Colonic mucosa (tissue), 4 donors: ENCODE measurements at regions not wholly inside any gene's neighbourhood (a gene's known extent, or its start where the extent isn't known, plus 50 kb on each side); places are given as distances from the start of the nearest gene placed in this dataset.
A peak's percentile ranks its signal among the peaks of the same experiment; 100 is the strongest.

Experiments used
- DNase-seq: peaks from one replicate; pipeline ENCODE4 v3.0.0-alpha.2; 2020
- H3K27ac ChIP-seq: fragments of 200-600 bp; one replicate; pipeline ENCODE4 v1.8.0; 2021
- H3K27me3 ChIP-seq: fragments of 200-600 bp; one replicate; pipeline ENCODE4 v1.8.0; 2021
- H3K36me3 ChIP-seq: fragments of 200-600 bp; one replicate; pipeline ENCODE4 v1.8.0; 2021
- H3K4me1 ChIP-seq: fragments of 200-600 bp; one replicate; pipeline ENCODE4 v1.8.0; 2021; ENCODE audit warnings: mild to moderate bottlenecking
- H3K4me3 ChIP-seq: fragments of 200-600 bp; one replicate; pipeline ENCODE4 v1.8.0; 2021
- H3K9ac ChIP-seq, 2 donors: one replicate each; pipeline ENCODE4 v1.7.0; 2013; ENCODE audit warnings: control low read depth in 2 of 2, low read depth in 2 of 2, low read length in 2 of 2
- H3K9me3 ChIP-seq: fragments of 200-600 bp; one replicate; pipeline ENCODE4 v1.8.0; 2021
- intact Hi-C: fragments of 100-400 bp; cut with DNase I; formaldehyde crosslinking; loops from one replicate; pipeline ENCODE4 v1.14.1; 2022
- TF ChIP-seq, protein P1 (sequence below): fragments of 200-600 bp; IDR thresholded peaks from one replicate; pipeline ENCODE4 v1.8.0; 2022; ENCODE audit warnings: antibody characterized with exemption, mild to moderate bottlenecking
- donor health status: healthy.
- donor health status: DM: no; HTN: no; CAD: no.
- donor health status: DM: no; HTN: no; CAD: no.

- no peak overlapping the region for H3K27ac ChIP-seq
- TF ChIP-seq, protein P1, sequence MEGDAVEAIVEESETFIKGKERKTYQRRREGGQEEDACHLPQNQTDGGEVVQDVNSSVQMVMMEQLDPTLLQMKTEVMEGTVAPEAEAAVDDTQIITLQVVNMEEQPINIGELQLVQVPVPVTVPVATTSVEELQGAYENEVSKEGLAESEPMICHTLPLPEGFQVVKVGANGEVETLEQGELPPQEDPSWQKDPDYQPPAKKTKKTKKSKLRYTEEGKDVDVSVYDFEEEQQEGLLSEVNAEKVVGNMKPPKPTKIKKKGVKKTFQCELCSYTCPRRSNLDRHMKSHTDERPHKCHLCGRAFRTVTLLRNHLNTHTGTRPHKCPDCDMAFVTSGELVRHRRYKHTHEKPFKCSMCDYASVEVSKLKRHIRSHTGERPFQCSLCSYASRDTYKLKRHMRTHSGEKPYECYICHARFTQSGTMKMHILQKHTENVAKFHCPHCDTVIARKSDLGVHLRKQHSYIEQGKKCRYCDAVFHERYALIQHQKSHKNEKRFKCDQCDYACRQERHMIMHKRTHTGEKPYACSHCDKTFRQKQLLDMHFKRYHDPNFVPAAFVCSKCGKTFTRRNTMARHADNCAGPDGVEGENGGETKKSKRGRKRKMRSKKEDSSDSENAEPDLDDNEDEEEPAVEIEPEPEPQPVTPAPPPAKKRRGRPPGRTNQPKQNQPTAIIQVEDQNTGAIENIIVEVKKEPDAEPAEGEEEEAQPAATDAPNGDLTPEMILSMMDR = no peak
- H3K4me3 ChIP-seq = no peak overlapping the region
- H3K4me1 ChIP-seq = peaks cover 15% of the 10 kb centered on the region
- intact Hi-C loops = no loop called here
- no peak for DNase-seq
- H3K9me3 ChIP-seq = no peaks in the 10 kb centered on the region
- no peaks in the 10 kb centered on the region for H3K27me3 ChIP-seq
- H3K9ac ChIP-seq = no peak overlapping the region
- no peaks in the 10 kb centered on the region for H3K36me3 ChIP-seq
Observed at GRCh38 chr2:120930864-120931263, 195.2 kb downstream of the GLI2 start.

- intact Hi-C loops = no loop called here
- H3K9me3 ChIP-seq = no peaks in the 10 kb centered on the region
Observed at GRCh38 chr2:120932472-120932871, 196.8 kb downstream of the GLI2 start.

GRCh38 chr2:120932881-120933280, 197.2 kb downstream of the GLI2 start:
- Histone ChIP-seq H3K36me3 (no peaks in the 10 kb centered on the region), H3K9ac (no peak overlapping the region), H3K27ac (no peak overlapping the region), H3K27me3 (no peaks in the 10 kb centered on the region), H3K4me1 (peaks cover 23% of the 10 kb centered on the region), H3K4me3 (no peak overlapping the region), H3K9me3 (no peaks in the 10 kb centered on the region)
- TF ChIP-seq, protein P1 = no peak
- no peak for DNase-seq
- intact Hi-C loops = no loop called here

More at GRCh38 chr2:120932472-120932871, 196.8 kb downstream of the GLI2 start:
- H3K27ac ChIP-seq = no peak overlapping the region
- no peak overlapping the region for H3K4me3 ChIP-seq
- no peak for DNase-seq
- no peaks in the 10 kb centered on the region for H3K36me3 ChIP-seq
- peaks cover 22% of the 10 kb centered on the region for H3K4me1 ChIP-seq
- TF ChIP-seq, protein P1 = no peak
- H3K9ac ChIP-seq = no peak overlapping the region
- no peaks in the 10 kb centered on the region for H3K27me3 ChIP-seq

DNA sequence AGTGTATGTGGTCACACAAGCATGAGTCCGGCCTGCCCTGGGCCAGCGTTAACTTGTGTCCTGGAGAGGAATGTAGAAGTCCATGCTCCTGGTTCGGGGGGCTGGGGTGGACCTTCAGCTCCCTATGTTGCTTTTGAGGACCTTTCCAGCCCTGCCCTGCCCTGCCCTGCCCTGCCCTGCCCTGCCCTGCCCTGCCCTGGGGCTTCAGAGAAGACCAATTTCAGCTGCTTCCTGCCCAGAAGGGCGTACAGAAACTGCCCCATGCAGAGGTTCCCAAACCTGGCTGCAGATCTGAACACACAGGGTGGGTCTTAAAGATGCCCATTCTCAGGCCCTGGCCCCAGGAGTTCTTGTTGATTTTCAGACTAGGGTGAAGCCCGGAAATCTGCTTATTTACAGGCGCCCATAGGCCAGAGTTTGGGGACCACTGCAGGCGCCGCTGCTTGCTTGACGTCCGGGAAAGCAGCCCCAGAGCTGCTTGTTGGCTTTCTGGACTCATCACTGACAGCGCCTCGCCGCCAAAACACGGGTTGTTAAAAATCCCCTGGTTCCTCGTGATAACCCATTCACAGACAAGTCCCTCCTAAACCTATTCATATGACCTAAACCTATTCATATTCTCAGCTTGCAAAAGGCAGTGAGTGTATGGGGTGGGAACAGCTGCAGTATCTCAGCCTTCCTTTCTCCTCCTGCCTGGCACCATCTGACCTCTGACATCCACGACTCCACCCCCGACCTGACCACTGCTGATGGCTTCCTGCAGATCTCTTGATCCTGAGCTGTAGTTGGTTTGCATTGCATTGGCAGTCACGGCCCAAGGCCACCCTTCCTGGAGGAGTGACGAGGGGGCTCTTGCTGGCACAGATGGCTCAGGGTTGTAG, 198.3 kb downstream of the GLI2 start:
- no peak for DNase-seq
- Histone ChIP-seq H3K9ac (no peak overlapping the region), H3K36me3 (no peaks in the 10 kb centered on the region), H3K4me3 (no peak overlapping the region), H3K9me3 (no peaks in the 10 kb centered on the region), H3K4me1 (peaks cover 26% of the 10 kb centered on the region), H3K27ac (no peak overlapping the region), H3K27me3 (no peaks in the 10 kb centered on the region)
- TF ChIP-seq, protein P1 = no peak
- intact Hi-C loops = no loop called here

DNA sequence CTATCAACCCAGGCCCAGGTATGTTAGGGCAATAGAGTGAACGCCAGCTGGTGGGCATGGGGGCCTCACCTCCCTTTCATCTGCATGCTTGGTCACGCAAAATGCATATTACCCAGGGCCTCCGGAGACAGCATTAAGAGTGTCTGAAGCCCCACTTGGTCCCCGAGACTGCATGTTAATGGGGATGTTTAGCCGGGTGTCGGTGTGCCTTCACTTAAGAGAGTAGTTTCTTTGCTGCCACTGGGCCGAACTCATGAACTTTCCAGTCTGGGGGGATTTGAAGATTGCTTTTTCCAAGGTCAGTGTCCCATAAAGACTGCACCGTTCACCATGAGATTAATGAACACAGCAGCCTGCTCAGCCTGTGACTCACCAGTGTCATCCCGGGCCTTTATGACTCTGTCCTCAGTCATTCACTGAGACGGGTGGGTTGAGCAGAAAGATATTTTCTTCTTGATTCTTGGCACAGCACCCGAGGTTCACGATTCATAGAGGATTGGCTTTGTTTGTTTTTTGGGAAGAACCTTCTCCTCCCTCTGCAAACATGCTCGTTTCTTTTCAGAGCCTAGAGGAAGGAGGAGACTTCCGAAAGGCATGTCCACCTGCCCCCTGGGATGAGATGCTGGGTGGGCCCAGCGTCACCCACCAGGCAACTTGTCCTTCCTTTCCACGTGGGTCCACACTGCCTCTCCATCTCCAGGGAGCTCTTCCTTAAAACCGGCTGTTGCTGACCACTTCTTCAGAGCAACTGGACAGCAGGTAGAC, 199.1 kb downstream of the GLI2 start:
- intact Hi-C loops = no loop called here
- TF ChIP-seq, protein P1 = no peak
- Histone ChIP-seq H3K9me3 (no peaks in the 10 kb centered on the region), H3K4me1 (peaks cover 26% of the 10 kb centered on the region), H3K27ac (no peak overlapping the region), H3K4me3 (no peak overlapping the region), H3K9ac (no peak overlapping the region), H3K27me3 (no peaks in the 10 kb centered on the region), H3K36me3 (no peaks in the 10 kb centered on the region)
- peak; percentile 83 for DNase-seq
